AG04450 (cell line): ENCODE measurements at regions not wholly inside any gene's neighbourhood (a gene's known extent, or its start where the extent isn't known, plus 50 kb on each side); places are given as distances from the start of the nearest gene placed in this dataset.

Source experiments
- CTCF ChIA-PET: fragments of 300-600, 350-600 bp; formaldehyde crosslinking; extraction: SDS; loops from one replicate; lab custom pipeline; 2022; ENCODE audit warnings: antibody characterized with exemption, inconsistent platforms; lab: Charles Lee
- POLR2A ChIA-PET: fragments of 350-600 bp; formaldehyde crosslinking; extraction: SDS; loops from one replicate; lab custom pipeline; 2021; ENCODE audit warnings: antibody characterized with exemption, inconsistent platforms; lab: Yijun Ruan, JAX
- DNase-seq: peaks from one replicate; pipeline ENCODE4 v3.0.0-alpha.2; 2011; ENCODE audit warnings: low read depth, low spot score
- H3K27ac ChIP-seq: one replicate; pipeline ENCODE4 v1.5.1; 2012; ENCODE audit warnings: low read depth, low read length, control low read depth
- H3K27me3 ChIP-seq: one replicate; pipeline ENCODE4 v1.6.0; 2012; ENCODE audit warnings: low read length; ENCODE audit not compliant: control insufficient read depth, insufficient read depth
- H3K4me3 ChIP-seq: 2 replicates; pipeline ENCODE4 v1.5.1; 2011; ENCODE audit warnings: mild to moderate bottlenecking, low read depth, low read length, control low read depth
- H3K9me3 ChIP-seq: 2 replicates; pipeline ENCODE4 v1.5.1; 2012; ENCODE audit warnings: low read length; ENCODE audit not compliant: control insufficient read depth, insufficient read depth
- CTCF ChIP-seq: IDR thresholded peaks from 2 replicates; pipeline ENCODE4 v1.5.1; 2011; ENCODE audit warnings: low read depth, low read length, control low read depth, inconsistent platforms

DNA sequence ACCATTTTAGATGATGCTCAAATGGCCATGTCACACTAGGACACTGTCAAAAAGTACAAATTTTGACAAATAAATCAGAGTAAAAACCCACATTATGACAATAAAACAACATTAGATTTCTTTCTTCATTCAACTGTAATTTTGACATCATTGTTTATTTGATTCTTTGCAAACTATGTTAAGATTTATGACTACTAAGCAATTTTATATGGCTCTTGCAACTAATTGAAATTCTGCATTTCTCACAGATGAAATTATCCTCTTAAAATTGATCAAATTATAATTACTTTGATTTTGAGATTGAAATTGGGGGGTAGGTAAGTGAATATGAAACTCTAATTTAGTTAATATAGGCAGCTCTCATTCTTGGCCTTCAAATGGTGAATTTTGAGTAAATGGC is 59.8 kb downstream of the ATOH1 start:
- CTCF ChIA-PET: no interaction called here
- no peak for DNase-seq
- no peaks in the 10 kb centered on the region for H3K27me3 ChIP-seq
- H3K9me3 ChIP-seq: no peaks in the 10 kb centered on the region
- TF ChIP-seq CTCF: no peak
- H3K4me3 ChIP-seq: no peak overlapping the region
- POLR2A ChIA-PET: no interaction called here
- no peak overlapping the region for H3K27ac ChIP-seq

GRCh38 chr4:93888768-93889167 is 60.2 kb downstream of the ATOH1 start:
- Histone ChIP-seq H3K4me3 (no peak overlapping the region), H3K27ac (no peak overlapping the region), H3K9me3 (no peaks in the 10 kb centered on the region), H3K27me3 (no peaks in the 10 kb centered on the region)
- ChIA-PET CTCF (no interaction called here), POLR2A (no interaction called here)
- no peak for TF ChIP-seq CTCF
- DNase-seq: no peak

DNA sequence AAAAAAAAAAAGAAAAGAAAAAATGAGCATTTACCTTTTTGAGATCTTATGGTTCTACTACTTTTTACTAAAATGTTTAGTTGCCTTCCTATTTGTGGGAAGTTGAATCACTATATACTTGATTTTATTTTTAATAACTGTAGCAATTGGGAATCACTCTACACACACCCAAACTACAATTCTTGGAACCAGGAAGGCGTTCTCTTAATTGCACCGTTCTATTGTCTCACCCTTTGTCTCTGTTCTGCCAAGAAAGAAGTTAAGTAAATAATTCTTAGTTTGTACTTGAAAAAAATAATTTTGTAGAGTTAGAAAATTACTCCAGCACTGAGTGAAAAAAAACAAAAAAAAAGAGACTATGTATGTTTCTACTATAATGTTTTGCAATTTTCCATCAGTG is 62.7 kb downstream of the ATOH1 start:
- H3K4me3 ChIP-seq: no peak overlapping the region
- CTCF ChIA-PET: no interaction called here
- DNase-seq: no peak
- H3K9me3 ChIP-seq: no peaks in the 10 kb centered on the region
- no peak for TF ChIP-seq CTCF
- H3K27me3 ChIP-seq: no peaks in the 10 kb centered on the region
- H3K27ac ChIP-seq: no peak overlapping the region
- POLR2A ChIA-PET: no interaction called here

GRCh38 chr4:93894995-93895394 is 66.4 kb downstream of the ATOH1 start:
- H3K27ac ChIP-seq: no peak overlapping the region
- CTCF ChIA-PET: no interaction called here
- TF ChIP-seq CTCF: no peak
- no peak overlapping the region for H3K4me3 ChIP-seq
- no peaks in the 10 kb centered on the region for H3K9me3 ChIP-seq
- no peak for DNase-seq
- no peaks in the 10 kb centered on the region for H3K27me3 ChIP-seq
- POLR2A ChIA-PET: no interaction called here

GRCh38 chr4:93896516-93896915 is 68.0 kb downstream of the ATOH1 start:
- no peak for TF ChIP-seq CTCF
- ChIA-PET POLR2A (no interaction called here), CTCF (no interaction called here)
- Histone ChIP-seq H3K4me3 (no peak overlapping the region), H3K27me3 (no peaks in the 10 kb centered on the region), H3K9me3 (no peaks in the 10 kb centered on the region), H3K27ac (no peak overlapping the region)
- DNase-seq: no peak
